GM12864 (cell line): ENCODE measurements at regions not wholly inside any gene's neighbourhood (a gene's known extent, or its start where the extent isn't known, plus 50 kb on each side); places are given as distances from the start of the nearest gene placed in this dataset.

Experiments
- DNase-seq: peaks from one replicate; pipeline ENCODE4 v3.0.0-alpha.2; 2011; ENCODE audit warnings: low read depth
- H3K4me3 ChIP-seq: 2 replicates; pipeline ENCODE4 v1.5.1; 2011; ENCODE audit warnings: mild to moderate bottlenecking, low read depth, low read length, control low read depth
- TF ChIP-seq, protein P1 (sequence below): IDR thresholded peaks from 2 replicates; pipeline ENCODE4 v1.5.1; 2011; ENCODE audit warnings: low read depth, mild to moderate bottlenecking, moderate library complexity, low read length, control low read depth, inconsistent platforms; ENCODE audit errors: missing control alignments

DNA sequence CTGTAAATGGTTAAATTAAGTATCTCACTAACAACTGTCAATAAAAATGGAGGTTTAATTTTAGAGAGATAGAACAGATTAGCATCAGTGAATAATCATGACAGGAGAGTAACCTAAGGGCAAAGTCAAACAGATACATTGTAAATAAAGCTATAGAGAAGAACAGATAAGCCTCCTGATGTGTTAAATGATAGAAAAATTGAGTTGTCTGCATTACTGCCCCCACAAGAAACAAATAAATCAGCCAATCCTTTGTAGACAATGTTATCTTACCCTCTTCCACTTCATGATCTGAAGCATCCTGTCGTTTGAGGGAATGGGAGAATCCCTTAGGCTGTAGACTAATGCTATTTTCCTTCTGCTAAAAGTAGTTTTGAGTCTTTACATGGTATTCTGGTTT lies 147.8 kb downstream of the PCDH18 start:
- DNase-seq, result no peak
- TF ChIP-seq, protein P1, sequence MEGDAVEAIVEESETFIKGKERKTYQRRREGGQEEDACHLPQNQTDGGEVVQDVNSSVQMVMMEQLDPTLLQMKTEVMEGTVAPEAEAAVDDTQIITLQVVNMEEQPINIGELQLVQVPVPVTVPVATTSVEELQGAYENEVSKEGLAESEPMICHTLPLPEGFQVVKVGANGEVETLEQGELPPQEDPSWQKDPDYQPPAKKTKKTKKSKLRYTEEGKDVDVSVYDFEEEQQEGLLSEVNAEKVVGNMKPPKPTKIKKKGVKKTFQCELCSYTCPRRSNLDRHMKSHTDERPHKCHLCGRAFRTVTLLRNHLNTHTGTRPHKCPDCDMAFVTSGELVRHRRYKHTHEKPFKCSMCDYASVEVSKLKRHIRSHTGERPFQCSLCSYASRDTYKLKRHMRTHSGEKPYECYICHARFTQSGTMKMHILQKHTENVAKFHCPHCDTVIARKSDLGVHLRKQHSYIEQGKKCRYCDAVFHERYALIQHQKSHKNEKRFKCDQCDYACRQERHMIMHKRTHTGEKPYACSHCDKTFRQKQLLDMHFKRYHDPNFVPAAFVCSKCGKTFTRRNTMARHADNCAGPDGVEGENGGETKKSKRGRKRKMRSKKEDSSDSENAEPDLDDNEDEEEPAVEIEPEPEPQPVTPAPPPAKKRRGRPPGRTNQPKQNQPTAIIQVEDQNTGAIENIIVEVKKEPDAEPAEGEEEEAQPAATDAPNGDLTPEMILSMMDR, result no peak

DNA sequence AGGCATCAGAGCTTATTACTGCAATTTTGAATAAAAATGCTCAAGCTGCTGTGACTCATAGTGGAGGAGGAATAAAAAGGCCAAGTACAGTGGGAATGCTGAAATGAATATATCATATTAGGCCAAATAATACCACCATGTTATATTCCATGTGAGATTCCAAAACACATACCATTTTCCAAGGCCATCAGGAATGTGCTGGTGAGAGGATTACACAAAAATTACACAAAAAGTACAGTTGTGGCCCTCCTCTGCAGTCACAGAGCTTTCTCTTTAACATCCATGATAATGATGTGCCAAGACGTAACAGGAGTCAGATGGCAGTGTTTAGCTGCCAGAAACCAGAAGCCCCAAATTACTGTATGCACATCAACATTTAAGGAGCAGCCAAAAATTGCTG lies 153.5 kb downstream of the PCDH18 start:
- H3K4me3 ChIP-seq, result no peak overlapping the region
- TF ChIP-seq, protein P1, result no peak

More for the DNA sequence above, 147.8 kb downstream of the PCDH18 start:
- no peak overlapping the region for H3K4me3 ChIP-seq

DNA sequence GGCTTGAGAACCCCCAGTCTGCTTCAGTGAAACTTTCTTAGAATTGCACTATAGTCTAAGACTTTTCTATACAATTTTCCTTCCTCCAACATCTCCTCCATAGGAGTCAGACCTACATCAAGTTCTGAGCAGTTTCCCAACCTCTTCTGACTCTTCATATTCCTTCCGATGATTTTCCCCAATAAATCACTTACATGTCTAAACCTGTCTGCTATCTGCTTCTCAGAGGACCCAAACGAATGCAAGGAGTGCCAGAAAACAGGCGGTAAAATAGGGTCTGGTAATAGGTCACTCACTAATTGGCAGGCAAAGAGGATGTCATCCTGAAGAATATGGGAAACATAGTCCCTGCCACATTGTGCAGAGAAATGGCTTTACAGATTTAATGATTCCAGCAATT lies 153.9 kb downstream of the PCDH18 start:
- TF ChIP-seq, protein P1, result no peak
- no peak overlapping the region for H3K4me3 ChIP-seq
- no peak for DNase-seq

More for the DNA sequence above, 153.5 kb downstream of the PCDH18 start:
- no peak for DNase-seq

DNA sequence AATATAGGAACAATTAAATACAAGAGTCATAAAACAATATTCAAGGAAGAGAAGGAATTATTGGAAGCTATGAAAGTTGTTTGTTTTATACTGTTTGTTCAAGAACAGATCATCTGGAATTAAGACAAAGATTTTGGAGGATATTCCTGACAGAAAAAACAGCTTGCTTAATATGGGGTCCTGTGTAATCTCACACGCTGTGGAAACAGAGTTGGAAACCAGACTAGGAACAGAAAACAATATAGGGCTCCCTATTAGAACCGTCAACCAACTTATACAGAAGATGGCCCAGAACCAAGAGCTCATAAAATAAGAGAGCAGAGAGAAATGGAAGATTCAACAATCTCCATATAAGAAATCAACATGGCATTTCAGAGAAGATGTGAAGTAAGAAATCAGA lies 156.0 kb downstream of the PCDH18 start:
- TF ChIP-seq, protein P1, result no peak
- DNase-seq, result no peak
- H3K4me3 ChIP-seq, result no peak overlapping the region

DNA sequence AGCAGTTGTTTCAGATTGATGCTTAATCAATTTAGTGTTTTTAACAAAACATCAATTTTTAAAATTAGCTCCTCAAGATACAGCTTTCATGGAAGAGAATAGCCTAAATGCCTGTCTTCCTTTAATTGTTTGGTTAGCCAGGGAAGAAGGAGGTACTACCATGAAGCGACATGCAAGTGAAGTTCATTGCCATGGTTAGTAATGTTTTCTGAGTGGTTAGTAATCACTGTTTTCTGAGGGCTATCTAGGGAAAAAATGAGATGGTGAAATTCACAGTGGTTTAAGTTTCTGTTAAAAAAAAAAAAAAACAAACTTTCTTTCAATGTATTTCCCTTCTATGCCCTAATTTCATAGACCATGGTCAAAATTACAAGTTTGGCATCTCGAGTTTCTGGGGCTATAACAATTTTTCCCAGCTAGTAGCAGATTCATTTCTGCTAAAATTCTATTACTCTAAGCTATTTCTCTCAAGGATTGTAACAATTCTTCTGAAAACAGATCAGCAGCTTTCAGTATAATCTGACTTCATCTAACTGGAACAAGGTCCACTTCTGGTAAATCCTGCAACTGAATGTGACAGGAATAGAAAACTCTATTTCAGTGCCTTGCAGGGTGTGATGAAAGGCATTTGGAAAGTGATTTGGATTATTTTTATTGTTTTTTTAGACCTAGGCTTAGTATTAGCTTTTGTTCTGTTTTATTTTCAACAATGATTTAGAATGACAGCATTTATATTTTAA lies 157.0 kb downstream of the PCDH18 start:
- no peak for DNase-seq
- TF ChIP-seq, protein P1, result no peak
- no peak overlapping the region for H3K4me3 ChIP-seq

DNA sequence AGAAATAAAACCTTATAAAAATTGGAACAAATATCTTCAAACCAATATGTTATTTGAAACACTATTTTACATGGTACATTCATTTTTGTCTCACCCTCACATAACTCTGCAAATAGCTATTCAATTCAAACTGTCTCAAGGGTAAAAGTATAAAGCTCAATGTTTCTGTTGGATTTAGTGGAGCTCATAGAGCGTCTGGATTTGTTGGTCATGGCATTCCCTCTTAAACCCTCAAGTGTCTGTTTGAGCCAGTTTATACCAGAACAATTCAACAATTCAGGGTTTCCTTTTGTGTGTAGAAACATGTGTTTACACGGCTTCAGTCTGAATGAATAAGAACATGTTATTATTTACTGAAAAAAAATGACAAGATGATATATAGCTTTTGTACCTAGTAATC lies 161.6 kb downstream of the PCDH18 start:
- H3K4me3 ChIP-seq, result no peak overlapping the region
- TF ChIP-seq, protein P1, result no peak
- DNase-seq, result no peak

DNA sequence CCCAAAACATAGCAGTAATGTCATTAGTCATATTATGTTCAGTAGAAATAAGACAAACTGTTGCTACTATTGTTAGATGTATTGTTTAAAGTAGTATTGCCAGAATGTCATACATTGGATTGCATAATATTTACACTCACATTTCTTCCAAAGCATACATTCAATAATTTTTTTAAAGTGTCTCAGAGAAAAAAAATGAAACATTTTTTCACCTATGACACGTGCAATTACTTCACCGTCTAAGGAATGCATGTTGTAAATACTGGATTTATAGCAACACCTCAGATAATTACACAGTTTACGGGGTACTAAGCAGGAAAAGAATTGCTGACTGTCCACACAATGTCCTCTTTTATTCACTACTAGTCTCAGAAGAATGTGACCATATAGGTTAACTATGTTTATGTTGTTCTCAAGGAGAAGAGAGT lies 162.1 kb downstream of the PCDH18 start:
- H3K4me3 ChIP-seq, result no peak overlapping the region
- TF ChIP-seq, protein P1, result no peak
- DNase-seq, result no peak
